Hippocampal formation (tissue), 2 donors: ENCODE measurements at regions not wholly inside any gene's neighbourhood (a gene's known extent, or its start where the extent isn't known, plus 50 kb on each side); places are given as distances from the start of the nearest gene placed in this dataset.

Experiments used
- DNase-seq, 2 donors: peaks; one replicate each; lab custom pipeline; 2025; lab: John Stamatoyannopoulos, UW

DNA sequence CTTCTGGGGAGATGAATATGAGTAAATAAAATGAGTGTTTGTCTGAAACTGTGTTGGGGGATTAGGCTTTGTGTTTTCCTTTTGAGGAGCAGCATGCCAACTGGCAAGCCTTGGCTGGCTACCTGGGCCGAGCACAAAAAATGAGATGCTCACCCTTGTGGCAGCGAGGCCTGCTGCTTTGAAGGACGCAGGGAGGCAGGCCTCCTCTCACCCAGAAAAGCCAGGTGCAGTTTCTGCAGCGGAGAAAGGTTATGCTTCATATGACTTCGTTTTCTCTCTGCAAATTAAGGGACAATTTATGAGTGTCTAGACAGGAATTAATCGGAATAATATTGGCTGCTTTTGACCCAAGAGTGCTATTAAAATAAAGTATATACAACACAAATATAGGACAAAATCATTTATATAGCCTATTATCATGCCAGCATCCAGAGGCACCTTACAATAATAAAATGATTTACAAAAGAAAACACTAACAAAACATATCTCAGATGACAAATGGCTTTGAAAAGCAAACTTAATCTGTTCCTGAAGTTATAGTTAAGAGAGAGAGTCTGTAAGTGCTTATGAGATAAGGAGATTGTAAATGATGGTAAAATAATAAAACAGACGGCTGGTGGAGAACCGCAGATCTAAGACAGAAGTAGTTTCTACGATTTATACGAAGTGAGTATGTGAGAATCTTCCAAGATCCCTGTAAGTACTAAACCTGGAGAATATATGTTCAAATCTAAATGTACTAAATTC, 682.8 kb upstream of the NR2F2 start:
- DNase-seq, result no peak

DNA sequence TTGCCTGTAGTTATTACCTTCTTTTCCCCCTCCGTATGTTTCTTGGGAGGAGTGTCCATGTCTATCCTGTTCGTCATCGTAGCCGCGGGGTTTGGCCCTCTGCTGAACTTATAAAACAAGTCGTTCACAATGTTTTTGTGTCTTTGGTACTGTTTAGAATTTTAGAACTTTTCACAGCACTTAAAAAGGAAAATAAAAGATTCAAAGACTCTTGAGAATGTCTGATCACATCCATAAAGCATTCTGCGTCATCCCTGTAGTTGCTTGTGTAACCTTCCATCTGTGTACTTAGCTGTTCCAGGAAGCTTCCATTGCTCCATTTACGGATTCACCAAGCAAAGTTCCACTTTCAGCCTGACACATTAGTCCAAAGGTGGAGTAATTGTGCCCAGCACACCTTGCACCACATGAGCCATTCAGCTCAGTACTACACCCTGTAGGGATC, 677.1 kb upstream of the NR2F2 start:
- DNase-seq, result no peak

DNA sequence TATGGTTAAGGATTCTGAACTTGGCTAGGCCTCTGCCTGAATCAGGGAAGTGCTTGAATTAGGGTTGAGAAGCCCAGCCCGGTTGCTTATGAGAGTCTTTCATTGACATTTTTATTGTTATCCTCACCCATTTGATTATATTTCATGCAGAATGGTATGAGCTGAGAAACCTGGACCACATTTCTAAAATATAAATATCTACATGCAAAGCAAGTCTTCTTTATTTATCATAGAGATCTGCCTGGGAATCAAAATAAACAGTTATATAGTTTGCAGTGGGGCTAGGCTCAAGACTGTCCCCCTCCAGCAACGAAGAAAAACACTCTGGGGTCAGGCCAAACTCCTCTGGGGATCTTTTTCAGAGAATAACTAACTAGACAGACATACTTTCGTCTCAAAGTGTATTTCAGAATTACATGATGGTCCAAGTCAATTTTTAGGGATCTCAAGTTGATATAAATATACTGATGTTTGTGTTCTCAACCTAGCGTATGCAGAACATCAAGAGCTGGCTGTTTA, 675.4 kb upstream of the NR2F2 start:
- DNase-seq, result no peak

DNA sequence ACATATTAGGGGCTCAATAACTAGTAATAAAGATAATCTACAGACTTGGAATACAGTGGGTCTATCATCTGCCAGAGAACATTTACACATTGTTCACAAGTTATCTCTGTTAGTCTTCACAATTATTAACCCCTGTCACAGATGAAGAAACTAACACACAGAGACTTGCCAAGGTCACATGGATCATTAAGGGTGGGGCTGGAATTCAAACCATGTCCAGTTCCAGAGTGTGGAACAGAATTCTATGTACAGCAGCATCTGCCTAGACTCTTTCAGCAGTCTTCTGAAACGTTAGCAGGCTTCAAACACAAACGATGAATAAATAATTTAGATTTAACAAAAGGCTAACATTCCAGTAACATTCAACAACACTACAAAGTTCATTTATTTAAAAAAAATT, 673.9 kb upstream of the NR2F2 start:
- no peak for DNase-seq

DNA sequence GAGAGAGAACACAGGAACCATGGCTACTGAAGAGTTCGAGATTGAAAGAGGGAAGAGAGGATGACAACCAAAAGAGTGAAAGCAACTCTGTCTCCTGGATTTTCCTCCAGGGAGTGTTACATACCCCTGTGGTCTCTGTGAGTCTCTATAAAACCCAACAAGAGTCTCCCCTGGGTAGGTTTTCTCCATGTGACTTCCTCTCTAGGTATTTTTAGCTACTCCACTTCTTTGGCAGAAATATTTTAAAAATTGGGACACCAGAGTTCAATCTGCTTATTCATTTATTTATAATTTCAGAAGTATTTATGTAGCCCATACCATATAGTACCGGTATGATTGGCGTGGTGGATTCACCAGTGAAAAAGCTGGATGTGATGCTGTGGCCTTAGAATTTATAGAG, 671.7 kb upstream of the NR2F2 start:
- DNase-seq, result no peak

DNA sequence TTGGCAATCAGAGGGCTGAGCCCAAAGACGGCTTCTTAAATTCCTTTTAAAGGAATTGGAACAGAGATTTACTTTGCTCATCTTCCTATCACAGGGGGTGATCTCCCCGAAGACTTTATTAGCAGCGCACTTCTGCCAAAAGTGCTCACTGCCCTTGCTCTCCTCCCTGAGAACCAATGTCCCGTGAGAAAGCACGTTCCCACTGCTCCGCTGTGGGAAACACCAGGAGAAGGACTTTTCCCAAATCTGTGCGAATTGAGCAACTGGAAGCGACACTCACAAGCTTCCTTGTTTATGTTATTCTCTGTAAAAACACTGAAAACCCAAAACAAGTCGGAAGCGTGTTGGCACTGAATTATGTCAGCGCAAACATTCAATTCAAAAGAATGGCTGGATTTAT, 670.8 kb upstream of the NR2F2 start:
- DNase-seq, result no peak

DNA sequence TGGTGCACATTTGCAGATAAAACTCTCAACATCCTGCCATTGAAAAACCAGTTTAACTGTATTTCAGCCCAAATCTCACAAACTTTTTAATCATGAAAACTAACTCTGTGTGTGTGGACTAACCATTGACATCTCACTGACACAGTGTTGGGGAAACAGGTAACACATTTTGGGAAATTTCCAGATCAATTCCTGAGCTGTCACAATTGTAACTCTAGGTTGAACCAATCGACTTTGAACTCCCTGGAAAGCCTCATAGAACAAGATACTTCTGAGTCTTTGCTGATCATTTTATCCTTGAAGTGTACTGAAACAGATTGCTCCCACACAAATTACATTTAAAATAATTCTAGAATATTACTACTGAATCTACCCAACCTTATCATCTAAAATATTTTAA, 667.9 kb upstream of the NR2F2 start:
- DNase-seq, result no peak

DNA sequence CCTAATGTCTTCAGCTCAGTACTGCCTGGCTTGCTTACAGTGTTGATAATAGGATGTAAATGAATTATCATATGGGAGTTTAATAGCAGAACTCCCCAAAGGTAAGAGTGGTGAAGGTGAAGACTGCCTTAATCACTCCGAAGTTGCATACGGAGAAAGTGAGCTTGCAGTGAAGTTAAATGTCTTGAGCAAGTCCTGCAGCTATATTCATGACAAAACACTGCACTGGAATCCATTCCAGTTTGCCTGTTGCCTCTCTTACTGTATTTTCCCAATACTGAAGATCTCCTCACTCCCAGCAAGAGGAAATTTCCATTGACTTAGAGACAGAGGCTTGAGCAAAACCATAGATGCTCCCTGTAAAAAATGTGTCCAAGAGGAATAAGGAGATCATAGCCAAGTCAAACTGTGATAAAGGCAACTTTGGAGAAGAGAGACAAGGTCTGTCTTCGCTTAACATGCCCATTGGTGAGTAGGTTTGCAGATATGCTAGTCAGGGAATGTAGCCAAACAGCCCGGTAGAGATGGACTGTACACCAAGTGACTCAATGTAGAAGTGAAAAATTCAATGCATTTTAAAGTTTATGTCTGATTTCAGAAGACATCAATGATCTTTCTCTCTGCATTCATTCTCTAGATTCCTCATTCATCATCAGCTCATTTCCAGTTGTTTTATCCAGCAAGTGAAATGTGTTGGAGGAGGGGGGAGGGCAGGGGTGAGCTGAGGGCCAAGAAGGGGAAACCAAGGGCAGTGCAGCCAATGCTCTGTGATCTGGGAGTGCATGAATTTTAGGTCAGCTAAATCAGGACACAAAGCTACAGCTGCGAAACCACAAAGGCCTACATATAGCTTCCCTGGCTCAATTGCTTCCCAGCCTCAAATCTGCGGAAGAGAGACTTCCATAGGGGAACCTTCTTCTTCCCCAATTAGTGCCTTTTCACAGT, 667.1 kb upstream of the NR2F2 start:
- DNase-seq, result no peak

DNA sequence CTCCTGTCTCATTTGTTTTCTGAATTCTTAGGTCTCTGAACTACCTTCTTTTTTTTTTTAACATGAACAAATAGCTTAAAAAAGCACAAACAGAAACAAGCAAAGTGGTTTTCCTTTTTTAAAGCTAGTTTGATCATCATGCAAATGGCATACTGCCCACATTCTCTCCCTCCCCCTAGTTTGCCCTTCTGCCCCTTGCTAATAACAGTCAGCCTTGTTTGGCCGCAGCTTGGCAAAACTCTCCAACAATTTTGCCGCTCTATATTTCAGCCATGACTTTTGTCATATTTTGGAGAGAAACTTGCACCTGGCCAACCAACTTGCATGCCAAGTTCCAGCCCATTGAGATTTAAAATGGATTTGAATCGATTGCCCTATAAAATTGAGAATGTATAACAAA, 666.0 kb upstream of the NR2F2 start:
- no peak for DNase-seq

DNA sequence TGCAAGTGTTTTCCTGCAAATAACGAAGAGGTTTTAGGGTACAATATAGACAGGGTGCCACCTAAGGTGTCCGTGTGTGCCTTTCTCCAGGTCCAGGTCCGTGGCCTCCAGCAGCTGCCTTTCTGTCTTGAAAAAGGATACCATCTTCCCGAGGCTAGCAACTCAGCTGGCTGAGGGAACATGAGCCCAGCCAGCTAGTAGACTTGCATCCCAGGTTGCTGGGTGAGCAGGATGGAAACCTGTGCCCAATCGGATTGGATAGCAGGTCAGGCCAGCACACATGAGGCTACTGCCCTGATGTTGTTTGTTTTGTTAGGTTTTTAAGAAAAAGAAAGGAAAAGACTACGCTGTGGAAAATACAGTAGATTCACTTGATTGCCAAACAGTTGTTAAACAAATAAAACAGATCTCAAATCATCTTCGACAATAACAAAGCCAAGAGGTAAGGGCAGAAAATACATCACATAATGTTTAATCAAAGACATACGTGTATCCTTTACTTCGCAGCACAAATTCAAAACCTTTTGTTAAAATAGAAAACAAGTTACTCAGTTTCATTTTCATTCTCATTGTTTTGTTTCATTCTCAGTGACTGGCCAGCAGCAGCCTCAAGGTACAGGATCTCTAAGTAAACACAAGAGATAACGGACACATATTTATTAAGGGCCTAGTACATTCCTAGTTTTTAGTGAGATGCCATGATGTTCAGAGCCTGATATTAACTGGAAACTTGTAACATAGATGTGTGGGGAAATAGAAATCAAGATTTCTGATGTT, 661.2 kb upstream of the NR2F2 start:
- no peak for DNase-seq

DNA sequence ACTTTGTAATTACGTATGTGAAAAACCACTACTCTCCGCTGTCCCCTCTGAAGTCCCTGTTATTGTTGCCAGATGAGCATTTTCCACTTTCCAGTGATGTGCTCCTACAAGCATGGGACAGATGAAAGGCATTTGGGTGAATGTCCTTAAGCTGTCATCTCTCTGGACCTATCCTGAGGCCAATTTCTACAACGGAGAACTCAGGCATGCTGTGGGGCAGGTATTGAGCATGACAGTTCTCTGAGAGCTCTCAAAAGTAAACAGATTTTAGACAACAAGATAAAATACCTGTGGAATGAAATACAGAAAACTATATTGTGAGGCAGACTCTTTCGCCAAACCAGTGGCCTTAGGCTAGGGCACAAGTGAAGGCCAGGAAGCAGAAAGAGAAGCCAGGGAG, 656.5 kb upstream of the NR2F2 start:
- no peak for DNase-seq

DNA sequence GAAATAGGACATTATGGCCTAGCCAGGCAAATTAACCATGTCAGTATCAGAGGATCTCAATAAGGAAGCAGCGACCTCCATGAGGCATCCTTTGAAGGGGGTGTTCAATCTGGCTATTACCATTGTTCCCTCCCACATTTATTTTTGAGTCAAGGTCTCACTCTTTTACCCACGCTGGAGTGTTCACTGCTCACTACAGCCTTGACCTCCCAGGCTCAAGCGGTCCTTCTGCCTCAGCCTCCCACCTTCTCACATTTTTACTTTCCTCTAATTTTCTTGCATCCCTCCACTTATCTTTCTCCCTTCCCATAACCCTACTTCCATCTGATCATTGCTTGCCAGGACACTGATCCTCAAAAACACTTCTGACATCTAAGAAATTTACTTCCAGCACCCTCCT, 654.0 kb upstream of the NR2F2 start:
- DNase-seq, result no peak

DNA sequence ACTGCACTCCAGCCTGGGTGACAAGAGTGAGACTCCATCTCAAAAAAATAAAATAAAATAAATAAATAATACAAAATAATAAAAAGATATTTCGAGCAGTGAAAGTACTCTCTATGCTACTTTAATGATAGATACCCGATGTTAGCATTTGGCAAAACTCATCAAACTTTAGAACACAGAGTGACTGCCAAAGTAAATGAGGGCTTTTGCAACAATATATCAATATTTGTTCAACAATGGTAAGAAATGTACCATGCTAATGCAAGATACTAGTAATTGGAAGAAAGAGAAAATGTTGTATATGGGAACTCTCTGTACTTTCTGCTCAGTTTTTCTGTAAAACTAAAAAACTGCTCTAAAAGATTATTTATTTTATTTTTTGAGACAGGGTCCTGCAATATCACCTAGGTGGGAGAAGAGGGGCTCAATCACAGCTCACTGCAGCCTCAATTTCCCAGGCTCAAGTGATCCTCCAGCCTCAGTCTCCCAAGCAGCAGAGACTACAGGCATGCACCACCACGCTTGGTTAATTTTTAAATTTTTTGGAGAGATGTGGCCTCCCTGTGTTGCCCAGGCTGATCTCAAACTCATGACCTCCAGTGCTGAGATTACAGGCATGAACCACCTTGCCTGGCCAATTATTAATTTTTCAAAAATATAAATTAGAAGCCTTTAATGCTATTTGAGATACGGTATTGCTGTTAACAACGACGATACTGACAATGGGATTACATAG, 650.5 kb upstream of the NR2F2 start:
- no peak for DNase-seq

DNA sequence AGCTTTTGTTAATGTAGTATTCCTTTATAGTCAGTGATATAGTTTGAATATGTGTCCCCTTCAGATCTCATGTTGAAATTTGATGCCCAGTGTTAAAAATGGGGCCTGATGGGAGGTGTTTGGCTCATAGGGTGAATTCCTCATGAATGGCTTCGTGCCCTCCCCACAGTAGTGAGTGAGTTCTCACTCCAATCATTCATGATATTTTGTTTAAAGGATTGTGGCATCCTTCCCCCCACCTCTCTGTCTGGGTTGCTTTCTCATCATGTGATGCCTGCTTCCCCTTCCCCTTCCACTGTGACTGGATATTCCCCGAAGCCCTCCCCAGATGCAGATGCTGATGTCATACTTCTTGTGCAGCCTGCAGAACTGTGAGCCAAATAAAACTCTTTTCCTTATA, 649.8 kb upstream of the NR2F2 start:
- no peak for DNase-seq

DNA sequence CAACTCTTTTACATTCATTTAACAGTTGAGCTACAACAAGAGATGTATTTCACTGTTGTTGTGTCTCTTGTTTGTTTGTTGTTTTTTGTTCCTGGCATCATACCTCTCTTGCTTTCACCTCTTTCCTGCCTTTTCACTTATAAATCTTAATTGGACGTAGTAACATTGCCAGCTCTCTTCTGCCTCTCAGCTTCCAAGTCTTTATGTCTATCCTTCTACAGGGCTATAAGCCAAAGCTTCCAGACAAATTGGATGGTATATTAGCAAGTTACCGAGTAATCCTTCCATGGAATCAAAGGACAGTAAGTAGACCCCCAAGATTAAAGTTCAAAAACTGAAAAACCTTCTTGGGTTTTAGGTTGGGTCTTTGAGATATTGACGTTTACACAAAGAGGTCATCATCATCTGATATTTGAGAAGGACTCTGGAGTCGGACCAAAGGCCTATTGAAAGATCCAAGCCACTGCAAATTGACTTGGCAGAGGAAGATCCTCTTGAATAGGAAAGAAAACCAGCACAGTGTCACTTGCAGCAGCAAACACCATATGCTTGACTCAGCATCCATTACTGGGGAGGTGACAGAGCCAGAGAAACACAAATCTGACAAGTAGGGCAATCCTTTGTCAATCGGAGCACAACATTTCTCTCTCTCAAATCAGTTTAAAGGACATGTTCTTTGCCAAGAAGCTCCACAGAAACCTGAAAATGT, 648.5 kb upstream of the NR2F2 start:
- DNase-seq, result no peak

DNA sequence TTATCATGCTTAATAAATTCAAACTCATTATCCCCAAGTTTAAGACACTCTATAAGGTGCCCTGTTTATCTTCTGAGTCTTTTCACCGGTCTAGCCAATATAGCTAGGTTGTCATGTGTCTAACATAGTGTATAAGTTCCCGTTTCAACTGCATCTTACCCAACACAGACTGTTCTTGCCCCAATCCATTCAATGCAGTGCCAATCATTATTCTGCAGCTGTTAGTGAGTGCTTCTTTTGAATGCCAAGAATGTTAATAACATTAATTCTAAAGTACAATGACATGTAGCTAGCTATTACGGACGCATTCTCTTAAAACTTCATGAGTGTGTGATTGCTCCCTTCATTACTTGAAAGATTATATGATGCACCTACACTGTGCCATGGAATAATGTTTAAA, 646.4 kb upstream of the NR2F2 start:
- DNase-seq, result no peak

DNA sequence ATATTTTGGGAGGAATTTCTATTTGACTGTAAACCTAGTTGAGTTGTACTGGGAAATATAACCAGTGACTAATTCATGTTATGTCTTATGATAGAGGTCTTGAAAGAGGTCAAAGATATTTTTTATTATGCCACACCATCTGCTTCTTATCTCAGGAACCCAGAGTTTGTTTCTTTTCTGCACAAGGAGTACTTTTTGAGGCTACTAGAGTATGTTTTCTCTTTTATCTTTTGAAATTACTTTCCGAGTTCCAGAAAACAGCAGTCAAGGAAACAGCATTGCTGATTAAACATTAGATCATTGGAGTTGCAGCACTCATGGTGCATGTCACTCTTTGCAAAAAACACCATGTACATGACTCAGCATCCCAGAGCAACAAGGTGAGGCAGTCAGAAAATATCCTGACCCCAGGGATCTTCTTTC, 645.8 kb upstream of the NR2F2 start:
- DNase-seq, result no peak

DNA sequence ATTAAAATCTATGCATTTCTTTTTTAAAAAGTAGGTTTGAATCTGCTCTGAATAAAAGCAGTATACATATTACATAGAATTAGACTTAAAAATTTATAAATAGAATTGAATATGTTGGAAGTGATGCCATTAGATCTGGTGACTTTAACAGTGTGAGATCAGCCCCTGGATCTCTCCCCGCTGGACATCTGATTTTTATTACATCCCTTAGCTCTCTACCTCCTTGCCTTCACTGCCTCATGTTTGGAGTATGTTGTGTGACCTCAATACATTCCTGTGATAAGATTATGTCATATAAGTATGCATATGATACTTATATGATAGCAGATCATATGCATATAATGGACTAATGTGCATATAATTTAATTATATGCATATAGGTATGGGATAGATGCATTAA, 643.4 kb upstream of the NR2F2 start:
- DNase-seq, result no peak

DNA sequence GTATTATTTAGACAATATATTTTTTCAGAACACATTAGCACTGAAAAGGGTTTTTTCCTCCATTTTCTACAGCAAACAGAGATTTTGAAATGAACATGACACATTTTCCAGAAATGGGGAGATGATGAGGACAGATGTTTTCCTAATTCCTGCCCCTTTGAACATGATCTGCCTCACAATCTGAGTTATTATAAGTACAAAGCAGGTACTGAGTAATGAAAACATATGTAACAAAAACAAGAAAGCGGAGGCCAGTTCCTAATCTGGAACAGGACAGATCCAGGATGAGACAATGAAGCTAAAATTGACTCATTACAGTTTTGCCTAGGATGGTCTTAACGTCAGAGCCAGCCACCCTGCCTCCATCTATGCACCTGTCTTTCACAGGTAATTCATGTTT, 642.8 kb upstream of the NR2F2 start:
- DNase-seq, result no peak

DNA sequence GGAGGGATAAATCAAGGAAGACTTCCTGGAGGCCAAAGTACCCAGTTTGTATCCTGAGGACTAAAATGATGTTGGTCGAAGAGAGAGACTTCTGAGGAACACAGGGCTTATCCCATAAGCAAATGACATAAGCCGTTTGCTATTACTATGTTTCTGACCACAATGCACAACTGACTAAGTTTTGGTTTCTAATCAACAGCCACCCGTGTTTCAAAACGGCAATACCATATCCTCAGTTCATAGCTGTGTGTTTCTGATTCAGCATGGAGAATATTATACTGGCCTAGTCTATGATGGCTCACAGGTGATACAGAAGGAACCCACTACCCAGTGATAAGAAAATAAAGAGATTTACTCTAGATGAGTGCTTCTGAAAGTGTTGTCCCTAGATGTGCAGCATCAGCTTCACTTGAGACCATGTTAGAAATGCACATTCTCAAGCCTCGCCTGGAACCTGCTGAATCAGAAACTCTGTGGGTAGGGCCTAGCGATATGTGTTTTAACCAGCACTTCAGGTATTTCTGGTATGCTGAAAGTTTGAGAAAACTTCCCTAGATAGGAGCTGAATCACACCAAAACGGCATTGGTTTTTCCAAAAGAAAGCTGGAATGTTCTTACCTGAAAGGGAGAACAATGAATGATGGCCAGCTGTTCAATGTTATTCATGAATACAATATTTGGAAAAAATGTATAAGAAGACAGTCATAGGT, 639.7 kb upstream of the NR2F2 start:
- DNase-seq, result no peak
